WTC11 (cell line): ENCODE measurements at regions not wholly inside any gene's neighbourhood (a gene's known extent, or its start where the extent isn't known, plus 50 kb on each side); places are given as distances from the start of the nearest gene placed in this dataset.

Experiments used
- ATAC-seq: fragments of 200-7000 bp; cut with Tn5 transposase; 2 replicates; pipeline ENCODE4 v1.10.0; 2021; ENCODE audit warnings: mild to moderate bottlenecking, moderate library complexity
- CTCF ChIA-PET: fragments of 300-600 bp; sonication (Branson Sonifier 250); formaldehyde crosslinking; loops from one replicate; lab custom pipeline; 2021; ENCODE audit warnings: antibody characterized with exemption; lab: Charles Lee
- POLR2A ChIA-PET: fragments of 350-600 bp; sonication (Branson Sonifier 250); formaldehyde crosslinking; loops from one replicate; lab custom pipeline; 2021; ENCODE audit warnings: antibody characterized with exemption; lab: Charles Lee
- DNase-seq: peaks from one replicate; pipeline ENCODE4 v3.0.0; 2021; ENCODE audit warnings: low spot score
- H3K27ac Mint-ChIP-seq: 2 replicates; pipeline ENCODE4 v1.8.0; 2021; ENCODE audit warnings: mixed read lengths
- H3K27me3 Mint-ChIP-seq: 2 replicates; pipeline ENCODE4 v1.8.0; 2021; ENCODE audit warnings: low read depth, mild to moderate bottlenecking, moderate library complexity, mixed read lengths
- H3K36me3 Mint-ChIP-seq: 2 replicates; pipeline ENCODE4 v1.8.0; 2021; ENCODE audit warnings: mixed read lengths
- H3K4me1 Mint-ChIP-seq: 2 replicates; pipeline ENCODE4 v1.8.0; 2022; ENCODE audit warnings: mixed read lengths
- H3K4me3 Mint-ChIP-seq: 2 replicates; pipeline ENCODE4 v1.8.0; 2021; ENCODE audit warnings: mild to moderate bottlenecking, moderate library complexity, mixed read lengths
- H3K9me3 Mint-ChIP-seq: 2 replicates; pipeline ENCODE4 v1.8.0; 2021; ENCODE audit warnings: mixed read lengths
- ATF1 ChIP-seq: sonication (generic); formaldehyde crosslinking; IDR thresholded peaks from 2 replicates; pipeline ENCODE4 v1.8.1; 2023; ENCODE audit warnings: mild to moderate bottlenecking, moderate library complexity, missing genetic modification reagents
- ATF2 ChIP-seq: sonication (generic); formaldehyde crosslinking; IDR thresholded peaks from 2 replicates; pipeline ENCODE4 v1.8.1; 2022; ENCODE audit warnings: low read depth, missing genetic modification reagents, borderline replicate concordance
- CBFB ChIP-seq: sonication (generic); formaldehyde crosslinking; IDR thresholded peaks from 2 replicates; pipeline ENCODE4 v1.8.1; 2022; ENCODE audit warnings: mild to moderate bottlenecking, low read depth, missing genetic modification reagents
- CTCF ChIP-seq: fragments of 200-600 bp; IDR thresholded peaks from 2 replicates; pipeline ENCODE4 v1.8.0; 2022; ENCODE audit warnings: antibody characterized with exemption
- EMX1 ChIP-seq: fragments of 250-450 bp; sonication (Bioruptor Pico); IDR thresholded peaks from 2 replicates; pipeline ENCODE4 v1.8.0; 2021; ENCODE audit warnings: mild to moderate bottlenecking
- FOXK1 ChIP-seq: sonication (generic); formaldehyde crosslinking; IDR thresholded peaks from 2 replicates; pipeline ENCODE4 v1.8.0; 2022; ENCODE audit warnings: mild to moderate bottlenecking, moderate library complexity, missing genetic modification reagents
- GRHL2 ChIP-seq: fragments of 250-450 bp; sonication (Bioruptor Pico); IDR thresholded peaks from 2 replicates; pipeline ENCODE4 v1.8.0; 2022; ENCODE audit warnings: mild to moderate bottlenecking, moderate library complexity; ENCODE audit not compliant: insufficient replicate concordance, severe bottlenecking
- HMGA2 ChIP-seq: fragments of 250-450 bp; sonication (Bioruptor Pico); IDR thresholded peaks from 2 replicates; pipeline ENCODE4 v1.4.0; 2021; ENCODE audit warnings: mild to moderate bottlenecking, moderate library complexity
- IRF1 ChIP-seq: sonication (generic); formaldehyde crosslinking; IDR thresholded peaks from 2 replicates; pipeline ENCODE4 v1.8.0; 2023; ENCODE audit warnings: missing genetic modification reagents
- JUN ChIP-seq: sonication (generic); formaldehyde crosslinking; IDR thresholded peaks from 2 replicates; pipeline ENCODE4 v1.8.0; 2023; ENCODE audit warnings: mild to moderate bottlenecking, missing genetic modification reagents
- NR3C1 ChIP-seq: sonication (generic); formaldehyde crosslinking; conservative IDR thresholded peaks from 2 replicates; pipeline ENCODE4 v1.8.1; 2023; ENCODE audit warnings: low read depth, mild to moderate bottlenecking, missing genetic modification reagents
- PREB ChIP-seq: sonication (generic); formaldehyde crosslinking; IDR thresholded peaks from 2 replicates; pipeline ENCODE4 v1.8.1; 2022; ENCODE audit warnings: mild to moderate bottlenecking, missing genetic modification reagents, moderate library complexity, borderline replicate concordance
- TF ChIP-seq, protein P1 (sequence below): fragments of 250-450 bp; sonication (Bioruptor Pico); IDR thresholded peaks from 2 replicates; pipeline ENCODE4 v2.1.2; 2022; ENCODE audit warnings: mild to moderate bottlenecking, moderate library complexity
- TF ChIP-seq, protein P2 (sequence below): sonication (generic); formaldehyde crosslinking; IDR thresholded peaks from 2 replicates; pipeline ENCODE4 v1.8.1; 2022; ENCODE audit warnings: low read depth, mild to moderate bottlenecking, moderate library complexity, missing genetic modification reagents, borderline replicate concordance
- TF ChIP-seq, protein P3 (sequence below): sonication (generic); formaldehyde crosslinking; IDR thresholded peaks from 2 replicates; pipeline ENCODE4 v1.8.0; 2023; ENCODE audit warnings: missing genetic modification reagents, mild to moderate bottlenecking, borderline replicate concordance

DNA sequence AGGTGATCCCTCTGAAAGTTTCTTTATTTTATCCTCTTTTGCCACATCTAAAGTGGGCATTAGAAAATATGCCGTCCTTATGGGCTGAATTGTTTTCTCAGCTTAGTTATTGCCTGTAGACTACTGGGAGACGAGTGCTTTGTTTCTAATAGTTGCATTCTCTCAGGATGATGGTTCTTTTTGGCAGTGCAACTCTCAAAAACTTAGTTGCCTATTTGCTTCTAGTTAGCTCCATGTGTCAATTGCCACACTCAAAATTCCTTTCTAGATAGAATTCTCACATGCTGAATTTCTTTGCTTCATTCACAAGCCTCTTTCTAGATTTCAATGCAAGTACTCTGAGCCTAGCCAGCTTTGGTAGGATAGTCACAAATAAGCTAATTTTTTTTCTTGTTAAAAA is 155.5 kb downstream of the FGF10 start (continued):
- TF ChIP-seq, protein P1, sequence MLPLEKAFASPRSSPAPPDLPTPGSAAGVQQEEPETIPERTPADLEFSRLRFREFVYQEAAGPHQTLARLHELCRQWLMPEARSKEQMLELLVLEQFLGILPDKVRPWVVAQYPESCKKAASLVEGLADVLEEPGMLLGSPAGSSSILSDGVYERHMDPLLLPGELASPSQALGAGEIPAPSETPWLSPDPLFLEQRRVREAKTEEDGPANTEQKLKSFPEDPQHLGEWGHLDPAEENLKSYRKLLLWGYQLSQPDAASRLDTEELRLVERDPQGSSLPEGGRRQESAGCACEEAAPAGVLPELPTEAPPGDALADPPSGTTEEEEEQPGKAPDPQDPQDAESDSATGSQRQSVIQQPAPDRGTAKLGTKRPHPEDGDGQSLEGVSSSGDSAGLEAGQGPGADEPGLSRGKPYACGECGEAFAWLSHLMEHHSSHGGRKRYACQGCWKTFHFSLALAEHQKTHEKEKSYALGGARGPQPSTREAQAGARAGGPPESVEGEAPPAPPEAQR (CRISPR knock-in tag), result no peak
- TF ChIP-seq PREB (CRISPR knock-in tag) (no peak), GRHL2 (CRISPR knock-in tag) (no peak), NR3C1 (CRISPR knock-in tag) (no peak), CBFB (CRISPR knock-in tag) (no peak), CTCF (no peak)
- TF ChIP-seq, protein P2, sequence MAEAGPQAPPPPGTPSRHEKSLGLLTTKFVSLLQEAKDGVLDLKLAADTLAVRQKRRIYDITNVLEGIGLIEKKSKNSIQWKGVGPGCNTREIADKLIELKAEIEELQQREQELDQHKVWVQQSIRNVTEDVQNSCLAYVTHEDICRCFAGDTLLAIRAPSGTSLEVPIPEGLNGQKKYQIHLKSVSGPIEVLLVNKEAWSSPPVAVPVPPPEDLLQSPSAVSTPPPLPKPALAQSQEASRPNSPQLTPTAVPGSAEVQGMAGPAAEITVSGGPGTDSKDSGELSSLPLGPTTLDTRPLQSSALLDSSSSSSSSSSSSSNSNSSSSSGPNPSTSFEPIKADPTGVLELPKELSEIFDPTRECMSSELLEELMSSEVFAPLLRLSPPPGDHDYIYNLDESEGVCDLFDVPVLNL (CRISPR knock-in tag), result no peak

DNA sequence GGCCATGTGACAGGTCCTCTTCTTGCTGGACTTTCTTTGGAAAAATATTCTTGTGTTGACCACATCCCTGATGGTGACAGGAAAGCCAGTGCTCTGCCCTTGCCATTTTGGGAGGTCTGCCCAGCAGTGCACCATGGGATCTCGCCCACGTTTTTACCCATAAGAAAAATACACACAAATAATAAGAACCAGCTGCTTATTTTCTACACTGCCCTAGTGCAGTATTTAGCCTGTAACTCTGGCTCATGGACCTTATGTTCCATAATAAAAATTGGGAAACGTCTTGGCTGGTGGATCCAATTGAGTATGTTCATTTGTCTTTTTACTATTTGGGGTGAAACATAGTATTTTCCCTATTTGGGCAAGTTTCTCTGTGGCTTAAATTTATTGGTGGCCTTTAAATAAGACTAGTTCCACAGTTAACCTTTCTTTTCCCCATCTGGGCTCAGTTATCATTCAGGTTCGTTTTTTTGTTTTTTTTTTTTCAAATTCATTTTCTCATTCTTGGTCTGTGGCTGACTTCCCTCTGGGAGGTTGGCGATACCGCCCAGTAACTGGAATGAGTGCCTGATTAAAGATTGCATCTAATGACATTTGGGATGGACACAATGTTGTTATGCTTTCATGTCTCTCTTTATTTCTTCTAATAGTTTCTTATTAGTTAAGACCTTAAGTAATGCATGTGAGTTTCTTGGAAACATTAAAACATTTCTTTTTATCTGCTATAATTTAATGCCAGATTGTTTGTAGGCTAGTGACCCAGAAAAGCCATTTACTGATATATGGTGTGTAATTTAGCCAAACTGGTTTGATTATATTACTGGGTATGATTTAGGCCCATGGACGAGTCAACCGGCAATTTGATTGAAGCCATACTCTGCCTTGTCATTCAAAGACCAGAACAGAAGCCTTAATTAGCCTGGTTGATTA is 163.7 kb downstream of the FGF10 start:
- no peaks in the 10 kb centered on the region for H3K4me1 Mint-ChIP-seq
- no peak overlapping the region for H3K4me3 Mint-ChIP-seq
- POLR2A ChIA-PET, result no interaction called here
- no peaks in the 10 kb centered on the region for H3K36me3 Mint-ChIP-seq
- H3K27ac Mint-ChIP-seq, result no peak overlapping the region
- H3K27me3 Mint-ChIP-seq, result no peaks in the 10 kb centered on the region
- DNase-seq, result no peak
- CTCF ChIA-PET, result no interaction called here
- H3K9me3 Mint-ChIP-seq, result peaks cover 16% of the 10 kb centered on the region
- TF ChIP-seq ATF2 (CRISPR knock-in tag) (no peak), EMX1 (no peak)
- ATAC-seq, result no peak

DNA sequence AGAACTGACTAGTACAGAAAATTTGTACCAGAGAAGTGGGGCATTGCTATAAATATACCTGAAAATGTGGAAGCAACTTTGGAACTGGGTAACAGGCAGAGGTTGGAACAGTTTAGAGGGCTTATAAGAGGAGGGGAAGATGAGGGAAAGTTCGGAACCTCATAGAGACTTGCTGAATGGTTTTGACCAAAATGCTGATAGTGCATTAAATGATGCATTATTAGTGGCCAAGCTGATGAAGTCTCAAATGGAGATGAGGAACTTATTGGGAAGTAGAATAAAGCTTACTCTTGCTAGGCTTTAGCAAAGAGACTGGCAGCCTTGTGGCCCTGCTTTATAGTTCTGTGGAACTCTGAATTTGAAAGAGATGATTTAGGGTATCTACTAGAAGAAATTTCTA is 189.8 kb downstream of the FGF10 start:
- H3K27ac Mint-ChIP-seq, result no peak overlapping the region
- peaks cover 20% of the 10 kb centered on the region for H3K36me3 Mint-ChIP-seq
- ChIA-PET POLR2A (no interaction called here), CTCF (no interaction called here)
- no peaks in the 10 kb centered on the region for H3K4me1 Mint-ChIP-seq
- H3K9me3 Mint-ChIP-seq, result peaks cover 63% of the 10 kb centered on the region
- no peak for ATAC-seq
- H3K27me3 Mint-ChIP-seq, result no peaks in the 10 kb centered on the region
- no peak for DNase-seq
- no peak overlapping the region for H3K4me3 Mint-ChIP-seq
- TF ChIP-seq, protein P1 (CRISPR knock-in tag), result no peak
- no peak for TF ChIP-seq IRF1 (CRISPR knock-in tag)
- TF ChIP-seq JUN, result no peak
- TF ChIP-seq ATF1 (CRISPR knock-in tag), result no peak
- TF ChIP-seq ATF2 (CRISPR knock-in tag), result no peak
- no peak for TF ChIP-seq FOXK1
- TF ChIP-seq, protein P3, sequence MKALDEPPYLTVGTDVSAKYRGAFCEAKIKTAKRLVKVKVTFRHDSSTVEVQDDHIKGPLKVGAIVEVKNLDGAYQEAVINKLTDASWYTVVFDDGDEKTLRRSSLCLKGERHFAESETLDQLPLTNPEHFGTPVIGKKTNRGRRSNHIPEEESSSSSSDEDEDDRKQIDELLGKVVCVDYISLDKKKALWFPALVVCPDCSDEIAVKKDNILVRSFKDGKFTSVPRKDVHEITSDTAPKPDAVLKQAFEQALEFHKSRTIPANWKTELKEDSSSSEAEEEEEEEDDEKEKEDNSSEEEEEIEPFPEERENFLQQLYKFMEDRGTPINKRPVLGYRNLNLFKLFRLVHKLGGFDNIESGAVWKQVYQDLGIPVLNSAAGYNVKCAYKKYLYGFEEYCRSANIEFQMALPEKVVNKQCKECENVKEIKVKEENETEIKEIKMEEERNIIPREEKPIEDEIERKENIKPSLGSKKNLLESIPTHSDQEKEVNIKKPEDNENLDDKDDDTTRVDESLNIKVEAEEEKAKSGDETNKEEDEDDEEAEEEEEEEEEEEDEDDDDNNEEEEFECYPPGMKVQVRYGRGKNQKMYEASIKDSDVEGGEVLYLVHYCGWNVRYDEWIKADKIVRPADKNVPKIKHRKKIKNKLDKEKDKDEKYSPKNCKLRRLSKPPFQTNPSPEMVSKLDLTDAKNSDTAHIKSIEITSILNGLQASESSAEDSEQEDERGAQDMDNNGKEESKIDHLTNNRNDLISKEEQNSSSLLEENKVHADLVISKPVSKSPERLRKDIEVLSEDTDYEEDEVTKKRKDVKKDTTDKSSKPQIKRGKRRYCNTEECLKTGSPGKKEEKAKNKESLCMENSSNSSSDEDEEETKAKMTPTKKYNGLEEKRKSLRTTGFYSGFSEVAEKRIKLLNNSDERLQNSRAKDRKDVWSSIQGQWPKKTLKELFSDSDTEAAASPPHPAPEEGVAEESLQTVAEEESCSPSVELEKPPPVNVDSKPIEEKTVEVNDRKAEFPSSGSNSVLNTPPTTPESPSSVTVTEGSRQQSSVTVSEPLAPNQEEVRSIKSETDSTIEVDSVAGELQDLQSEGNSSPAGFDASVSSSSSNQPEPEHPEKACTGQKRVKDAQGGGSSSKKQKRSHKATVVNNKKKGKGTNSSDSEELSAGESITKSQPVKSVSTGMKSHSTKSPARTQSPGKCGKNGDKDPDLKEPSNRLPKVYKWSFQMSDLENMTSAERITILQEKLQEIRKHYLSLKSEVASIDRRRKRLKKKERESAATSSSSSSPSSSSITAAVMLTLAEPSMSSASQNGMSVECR (CRISPR knock-in tag), result no peak
- TF ChIP-seq HMGA2 (CRISPR knock-in tag), result no peak
